Neural progenitor cell (in vitro differentiated cells): ENCODE measurements at regions not wholly inside any gene's neighbourhood (a gene's known extent, or its start where the extent isn't known, plus 50 kb on each side); places are given as distances from the start of the nearest gene placed in this dataset.

ENCODE experiments used
- DNase-seq: peaks from one replicate; pipeline ENCODE4 v3.0.0-alpha.2; 2016; ENCODE audit warnings: low spot score
- H2AFZ ChIP-seq: fragments of 200-600 bp; sonication (generic); replicated peaks from 2 replicates; pipeline ENCODE4 v1.6.1; 2016; ENCODE audit warnings: antibody characterized with exemption
- H3F3A ChIP-seq: fragments of 200-600 bp; sonication (generic); 2 replicates; pipeline ENCODE4 v1.6.1; 2016; ENCODE audit warnings: antibody characterized with exemption, low read depth
- H3K27ac ChIP-seq: fragments of 200-600 bp; sonication (generic); 2 replicates; pipeline ENCODE4 v1.5.1; 2016; ENCODE audit warnings: mild to moderate bottlenecking
- H3K27me3 ChIP-seq: fragments of 200-600 bp; sonication (generic); 2 replicates; pipeline ENCODE4 v1.6.1; 2016; ENCODE audit warnings: mild to moderate bottlenecking, moderate library complexity
- H3K36me3 ChIP-seq: fragments of 200-600 bp; sonication (generic); 2 replicates; pipeline ENCODE4 v1.5.1; 2016
- H3K4me1 ChIP-seq: fragments of 200-600 bp; sonication (generic); 2 replicates; pipeline ENCODE4 v1.6.1; 2016; ENCODE audit warnings: mixed run types
- H3K4me2 ChIP-seq: fragments of 200-600 bp; sonication (generic); 2 replicates; pipeline ENCODE4 v1.6.1; 2016
- H3K4me3 ChIP-seq: fragments of 200-600 bp; sonication (generic); 2 replicates; pipeline ENCODE4 v1.5.1; 2016
- H3K79me2 ChIP-seq: fragments of 200-600 bp; sonication (generic); 2 replicates; pipeline ENCODE4 v1.6.1; 2016; ENCODE audit warnings: low read depth
- H3K9ac ChIP-seq: fragments of 200-600 bp; sonication (generic); 2 replicates; pipeline ENCODE4 v1.6.1; 2016
- H3K9me3 ChIP-seq: fragments of 200-600 bp; sonication (generic); 2 replicates; pipeline ENCODE4 v1.5.1; 2016; ENCODE audit warnings: low read depth
- H4K20me1 ChIP-seq: fragments of 200-600 bp; sonication (generic); 2 replicates; pipeline ENCODE4 v1.6.1; 2016; ENCODE audit warnings: low read depth
- H3K27ac Mint-ChIP-seq: 3 replicates; pipeline ENCODE4 v1.8.0; 2021; ENCODE audit warnings: mixed read lengths
- H3K27me3 Mint-ChIP-seq: 2 replicates; pipeline ENCODE4 v1.8.0; 2022; ENCODE audit warnings: low read depth, mild to moderate bottlenecking, inconsistent platforms, moderate library complexity, mixed read lengths; ENCODE audit not compliant: insufficient read depth
- H3K36me3 Mint-ChIP-seq: 3 replicates; pipeline ENCODE4 v1.8.0; 2021; ENCODE audit warnings: mixed read lengths
- H3K4me1 Mint-ChIP-seq: 3 replicates; pipeline ENCODE4 v1.8.0; 2021; ENCODE audit warnings: mixed read lengths
- H3K4me3 Mint-ChIP-seq: 3 replicates; pipeline ENCODE4 v1.8.0; 2021; ENCODE audit warnings: mild to moderate bottlenecking, moderate library complexity, mixed read lengths
- H3K9me3 Mint-ChIP-seq: 3 replicates; pipeline ENCODE4 v1.8.0; 2020; ENCODE audit warnings: mixed read lengths
- EZH2 ChIP-seq: fragments of 200-600 bp; sonication (generic); IDR thresholded peaks from 2 replicates; pipeline ENCODE4 v1.6.1; 2017; ENCODE audit warnings: antibody characterized with exemption, mild to moderate bottlenecking, moderate library complexity
- EZH2phosphoT487 ChIP-seq: fragments of 200-600 bp; sonication (generic); IDR thresholded peaks from 2 replicates; pipeline ENCODE4 v1.6.1; 2017; ENCODE audit warnings: antibody characterized with exemption
- TF ChIP-seq, protein P1 (sequence below): fragments of 200-600 bp; sonication (generic); IDR thresholded peaks from 2 replicates; pipeline ENCODE4 v1.5.1; 2017; ENCODE audit warnings: antibody characterized with exemption, mild to moderate bottlenecking

DNA sequence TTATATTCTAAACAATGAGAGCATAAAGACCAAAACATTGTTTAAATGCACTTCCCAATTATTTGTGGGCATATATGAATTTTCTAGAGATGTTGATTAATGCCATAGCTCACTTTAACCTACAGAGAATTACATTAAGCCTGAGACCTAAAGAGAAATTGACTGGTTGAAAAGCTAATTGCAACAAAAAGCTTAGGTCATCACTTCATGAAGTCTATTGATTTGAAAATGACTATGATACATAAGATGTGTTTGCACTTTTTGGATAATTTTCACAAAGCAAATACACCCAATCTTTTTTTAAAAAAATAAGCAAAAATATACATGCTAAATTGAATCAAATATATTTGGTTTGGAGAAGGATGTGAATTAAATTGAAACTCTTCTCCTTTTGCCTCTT is 532.8 kb upstream of the GOLIM4 start:
- Histone ChIP-seq H3F3A (no peaks in the 10 kb centered on the region), H3K4me2 (no peak overlapping the region), H3K9me3 (no peaks in the 10 kb centered on the region), H3K36me3 (no peaks in the 10 kb centered on the region), H3K79me2 (no peaks in the 10 kb centered on the region), H2AFZ (no peak overlapping the region), H4K20me1 (no peaks in the 10 kb centered on the region), H3K9ac (no peak overlapping the region), H3K27me3 (no peaks in the 10 kb centered on the region), H3K27ac (no peak overlapping the region), H3K4me1 (no peaks in the 10 kb centered on the region), H3K4me3 (no peak overlapping the region)
- H3K27me3 Mint-ChIP-seq: peaks cover 2% of the 10 kb centered on the region
- H3K9me3 Mint-ChIP-seq: no peaks in the 10 kb centered on the region
- no peaks in the 10 kb centered on the region for H3K4me1 Mint-ChIP-seq
- H3K36me3 Mint-ChIP-seq: no peaks in the 10 kb centered on the region
- TF ChIP-seq EZH2phosphoT487: no peak
- no peak for TF ChIP-seq EZH2
- H3K4me3 Mint-ChIP-seq: no peak overlapping the region
- no peak for DNase-seq
- H3K27ac Mint-ChIP-seq: no peak overlapping the region

DNA sequence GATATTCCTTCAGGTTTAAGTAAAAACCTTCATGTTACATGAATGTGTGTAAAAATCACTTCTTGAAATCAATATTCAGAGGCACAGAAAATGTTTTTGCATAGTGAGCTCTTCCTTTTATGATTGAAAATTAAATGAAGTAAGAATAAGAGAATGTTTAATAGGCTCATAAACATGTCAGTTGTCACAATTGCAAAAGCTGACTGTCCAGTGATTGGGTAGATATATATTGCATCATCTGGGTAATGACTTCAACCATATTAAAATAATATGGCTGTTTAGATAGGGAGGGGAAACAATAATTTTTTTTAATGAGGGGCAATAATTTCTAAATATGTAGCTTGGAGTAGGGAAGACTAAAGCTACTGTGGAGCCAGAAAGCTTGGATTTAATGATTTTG is 529.8 kb upstream of the GOLIM4 start:
- no peak overlapping the region for H3K9ac ChIP-seq
- H3K27me3 ChIP-seq: no peaks in the 10 kb centered on the region
- no peak overlapping the region for H2AFZ ChIP-seq
- no peaks in the 10 kb centered on the region for H3K9me3 Mint-ChIP-seq
- H3K9me3 ChIP-seq: no peaks in the 10 kb centered on the region
- H3K27ac ChIP-seq: no peak overlapping the region
- no peaks in the 10 kb centered on the region for H3K79me2 ChIP-seq
- H3K27me3 Mint-ChIP-seq: peaks cover 2% of the 10 kb centered on the region
- peaks cover 7% of the 10 kb centered on the region for H3K4me1 Mint-ChIP-seq
- no peaks in the 10 kb centered on the region for H3F3A ChIP-seq
- H3K27ac Mint-ChIP-seq: no peak overlapping the region
- H3K36me3 Mint-ChIP-seq: no peaks in the 10 kb centered on the region
- no peaks in the 10 kb centered on the region for H3K36me3 ChIP-seq
- TF ChIP-seq EZH2phosphoT487 (no peak), EZH2 (no peak)
- TF ChIP-seq, protein P1, sequence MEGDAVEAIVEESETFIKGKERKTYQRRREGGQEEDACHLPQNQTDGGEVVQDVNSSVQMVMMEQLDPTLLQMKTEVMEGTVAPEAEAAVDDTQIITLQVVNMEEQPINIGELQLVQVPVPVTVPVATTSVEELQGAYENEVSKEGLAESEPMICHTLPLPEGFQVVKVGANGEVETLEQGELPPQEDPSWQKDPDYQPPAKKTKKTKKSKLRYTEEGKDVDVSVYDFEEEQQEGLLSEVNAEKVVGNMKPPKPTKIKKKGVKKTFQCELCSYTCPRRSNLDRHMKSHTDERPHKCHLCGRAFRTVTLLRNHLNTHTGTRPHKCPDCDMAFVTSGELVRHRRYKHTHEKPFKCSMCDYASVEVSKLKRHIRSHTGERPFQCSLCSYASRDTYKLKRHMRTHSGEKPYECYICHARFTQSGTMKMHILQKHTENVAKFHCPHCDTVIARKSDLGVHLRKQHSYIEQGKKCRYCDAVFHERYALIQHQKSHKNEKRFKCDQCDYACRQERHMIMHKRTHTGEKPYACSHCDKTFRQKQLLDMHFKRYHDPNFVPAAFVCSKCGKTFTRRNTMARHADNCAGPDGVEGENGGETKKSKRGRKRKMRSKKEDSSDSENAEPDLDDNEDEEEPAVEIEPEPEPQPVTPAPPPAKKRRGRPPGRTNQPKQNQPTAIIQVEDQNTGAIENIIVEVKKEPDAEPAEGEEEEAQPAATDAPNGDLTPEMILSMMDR: no peak
- no peak overlapping the region for H3K4me2 ChIP-seq
- H3K4me3 ChIP-seq: no peak overlapping the region
- no peaks in the 10 kb centered on the region for H4K20me1 ChIP-seq
- DNase-seq: no peak
- H3K4me1 ChIP-seq: no peaks in the 10 kb centered on the region
- H3K4me3 Mint-ChIP-seq: no peak overlapping the region

DNA sequence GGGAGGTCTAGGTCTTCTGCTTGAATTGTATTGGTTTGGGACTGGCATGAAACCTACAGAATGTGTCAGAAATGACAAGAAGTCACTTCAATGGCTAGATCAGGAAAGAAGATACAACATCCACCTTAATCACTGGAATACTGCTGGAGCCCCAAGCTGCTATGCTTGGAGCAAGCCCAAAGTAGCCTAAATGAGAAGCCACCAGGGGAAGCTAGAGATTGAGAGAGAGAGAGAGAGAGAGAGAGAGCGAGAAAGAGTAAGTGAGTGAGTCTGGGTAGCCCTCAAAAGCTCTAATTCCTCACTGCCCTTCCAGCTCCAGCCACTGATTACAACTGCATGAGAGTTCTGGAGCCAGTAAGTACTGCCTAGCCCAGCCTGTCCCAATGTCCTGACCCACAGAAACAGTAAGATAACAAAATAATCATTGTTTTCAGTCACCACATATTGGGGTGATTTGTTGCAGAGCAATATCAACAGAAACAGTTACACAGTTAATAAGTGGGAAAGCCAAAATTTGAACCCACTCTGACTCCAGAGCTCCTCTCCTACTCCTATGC is 529.2 kb upstream of the GOLIM4 start:
- Histone ChIP-seq H3K9ac (no peak overlapping the region), H4K20me1 (no peaks in the 10 kb centered on the region), H3K79me2 (no peaks in the 10 kb centered on the region), H3K9me3 (no peaks in the 10 kb centered on the region), H2AFZ (no peak overlapping the region), H3K36me3 (no peaks in the 10 kb centered on the region), H3F3A (no peaks in the 10 kb centered on the region), H3K4me1 (no peaks in the 10 kb centered on the region), H3K4me3 (no peak overlapping the region), H3K4me2 (no peak overlapping the region), H3K27me3 (no peaks in the 10 kb centered on the region), H3K27ac (no peak overlapping the region)
- no peak overlapping the region for H3K4me3 Mint-ChIP-seq
- H3K4me1 Mint-ChIP-seq: peaks cover 9% of the 10 kb centered on the region
- H3K27me3 Mint-ChIP-seq: peaks cover 4% of the 10 kb centered on the region
- peak; percentile 35 for DNase-seq
- H3K36me3 Mint-ChIP-seq: no peaks in the 10 kb centered on the region
- peak overlapping the region; percentile 21 for H3K27ac Mint-ChIP-seq
- TF ChIP-seq EZH2 (no peak), EZH2phosphoT487 (no peak)
- TF ChIP-seq, protein P1: peak; percentile 16
- no peaks in the 10 kb centered on the region for H3K9me3 Mint-ChIP-seq

DNA sequence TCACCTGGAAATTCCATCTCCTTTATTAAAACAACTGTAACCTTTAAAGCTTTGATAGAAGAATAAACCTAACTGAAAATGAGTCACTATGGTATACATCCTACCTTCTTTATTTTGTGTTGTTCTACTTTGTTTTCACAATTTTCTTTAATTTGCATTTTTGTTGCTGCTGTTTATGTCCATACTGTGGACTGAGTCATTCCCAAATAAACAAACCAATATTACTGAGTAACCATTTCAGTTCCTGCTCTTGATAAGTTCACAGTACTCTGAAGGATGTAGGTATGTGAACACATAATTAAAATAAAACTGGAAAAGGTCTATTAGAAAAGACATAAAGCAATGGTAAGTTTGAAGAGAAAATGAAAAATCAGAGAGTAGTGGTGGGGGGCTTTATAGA is 528.5 kb upstream of the GOLIM4 start:
- H3K36me3 ChIP-seq: no peaks in the 10 kb centered on the region
- H3K27me3 ChIP-seq: no peaks in the 10 kb centered on the region
- H3K4me1 ChIP-seq: peaks cover under 1% of the 10 kb centered on the region
- H3K27ac Mint-ChIP-seq: no peak overlapping the region
- no peaks in the 10 kb centered on the region for H4K20me1 ChIP-seq
- no peak overlapping the region for H2AFZ ChIP-seq
- H3K4me1 Mint-ChIP-seq: peaks cover 10% of the 10 kb centered on the region
- H3K9ac ChIP-seq: no peak overlapping the region
- H3K4me2 ChIP-seq: no peak overlapping the region
- H3K27ac ChIP-seq: no peak overlapping the region
- no peaks in the 10 kb centered on the region for H3K9me3 Mint-ChIP-seq
- H3K4me3 Mint-ChIP-seq: no peak overlapping the region
- no peaks in the 10 kb centered on the region for H3K36me3 Mint-ChIP-seq
- no peak overlapping the region for H3K4me3 ChIP-seq
- TF ChIP-seq EZH2phosphoT487: no peak
- no peak for TF ChIP-seq EZH2
- TF ChIP-seq, protein P1: no peak
- peaks cover 3% of the 10 kb centered on the region for H3F3A ChIP-seq
- H3K9me3 ChIP-seq: no peaks in the 10 kb centered on the region
- H3K27me3 Mint-ChIP-seq: peaks cover 4% of the 10 kb centered on the region
- no peak for DNase-seq
- H3K79me2 ChIP-seq: no peaks in the 10 kb centered on the region
